GM19328 (cell line): ENCODE measurements at regions not wholly inside any gene's neighbourhood (a gene's known extent, or its start where the extent isn't known, plus 50 kb on each side); places are given as distances from the start of the nearest gene placed in this dataset.

Experiments
- ATAC-seq: cut with Tn5 transposase; IDR thresholded peaks from one replicate; pipeline ENCODE4 v1.9.1; 2021; ENCODE audit warnings: mild to moderate bottlenecking, moderate library complexity; ENCODE audit not compliant: unreplicated experiment

GRCh38 chr2:145677371-145677770 is 1157.5 kb upstream of the ZEB2 start:
- ATAC-seq: no peak

GRCh38 chr2:145674705-145675104 is 1154.8 kb upstream of the ZEB2 start:
- ATAC-seq: no peak

GRCh38 chr2:145669301-145669700 is 1149.4 kb upstream of the ZEB2 start:
- ATAC-seq: no peak

- ATAC-seq: no peak
Observed at GRCh38 chr2:145666552-145666951, 1146.6 kb upstream of the ZEB2 start.

GRCh38 chr2:145657265-145657664 is 1137.3 kb upstream of the ZEB2 start:
- ATAC-seq: no peak

GRCh38 chr2:145655165-145655765 is 1135.3 kb upstream of the ZEB2 start:
- ATAC-seq: no peak

GRCh38 chr2:145654746-145655145 is 1134.8 kb upstream of the ZEB2 start:
- ATAC-seq: no peak

GRCh38 chr2:145654156-145654555 is 1134.2 kb upstream of the ZEB2 start:
- ATAC-seq: no peak

GRCh38 chr2:145653553-145653952 is 1133.6 kb upstream of the ZEB2 start:
- ATAC-seq: no peak

- ATAC-seq: no peak
Observed at GRCh38 chr2:145652571-145653545, 1132.9 kb upstream of the ZEB2 start.

GRCh38 chr2:145652036-145652435 is 1132.1 kb upstream of the ZEB2 start:
- no peak for ATAC-seq

- ATAC-seq: no peak
Observed at GRCh38 chr2:145650226-145650625, 1130.3 kb upstream of the ZEB2 start.

- no peak for ATAC-seq
Observed at GRCh38 chr2:145649061-145649460, 1129.1 kb upstream of the ZEB2 start.

GRCh38 chr2:145644820-145645302 is 1124.9 kb upstream of the ZEB2 start:
- peak; percentile 95 for ATAC-seq

GRCh38 chr2:145638675-145639074 is 1118.8 kb upstream of the ZEB2 start:
- peak; percentile 66 for ATAC-seq

GRCh38 chr2:145635706-145636427 is 1115.9 kb upstream of the ZEB2 start:
- no peak for ATAC-seq

- no peak for ATAC-seq
Observed at GRCh38 chr2:145631561-145631960, 1111.6 kb upstream of the ZEB2 start.

GRCh38 chr2:145626301-145626700 is 1106.4 kb upstream of the ZEB2 start:
- no peak for ATAC-seq

GRCh38 chr2:145625111-145625510 is 1105.2 kb upstream of the ZEB2 start:
- no peak for ATAC-seq

- no peak for ATAC-seq
Observed at GRCh38 chr2:145623136-145623535, 1103.2 kb upstream of the ZEB2 start.

- ATAC-seq: no peak
Observed at GRCh38 chr2:145622285-145622684, 1102.4 kb upstream of the ZEB2 start.
